IPS-20b (cell line): ENCODE measurements at regions not wholly inside any gene's neighbourhood (a gene's known extent, or its start where the extent isn't known, plus 50 kb on each side); places are given as distances from the start of the nearest gene placed in this dataset.

ENCODE experiments used
- H3K27ac ChIP-seq: one replicate; pipeline ENCODE4 v1.5.1; 2013; ENCODE audit warnings: low read length
- H3K27me3 ChIP-seq: 2 replicates; pipeline ENCODE4 v1.6.1; 2013; ENCODE audit warnings: mild to moderate bottlenecking, low read length, inconsistent platforms; ENCODE audit not compliant: insufficient read depth
- H3K36me3 ChIP-seq: 2 replicates; pipeline ENCODE4 v1.6.1; 2013; ENCODE audit warnings: low read depth, mild to moderate bottlenecking, inconsistent platforms, low read length, moderate library complexity; ENCODE audit not compliant: insufficient read depth
- H3K4me1 ChIP-seq: 2 replicates; pipeline ENCODE4 v1.6.1; 2013; ENCODE audit warnings: mild to moderate bottlenecking, control low read depth, inconsistent platforms, low read length, moderate library complexity; ENCODE audit not compliant: insufficient read depth
- H3K4me3 ChIP-seq: 2 replicates; pipeline ENCODE4 v1.5.1; 2013; ENCODE audit warnings: mild to moderate bottlenecking, low read length, inconsistent platforms
- H3K9ac ChIP-seq: 2 replicates; pipeline ENCODE4 v1.6.1; 2013; ENCODE audit warnings: low read depth, mild to moderate bottlenecking, inconsistent platforms, low read length, moderate library complexity
- H3K9me3 ChIP-seq: 2 replicates; pipeline ENCODE4 v1.6.1; 2013; ENCODE audit warnings: mild to moderate bottlenecking, low read depth, low read length, inconsistent platforms; ENCODE audit not compliant: insufficient read depth

GRCh38 chr11:129264114-129264513, 72.0 kb upstream of the ARHGAP32 start:
- Histone ChIP-seq H3K27ac (no peak overlapping the region), H3K4me1 (peaks cover 29% of the 10 kb centered on the region), H3K27me3 (no peaks in the 10 kb centered on the region)

GRCh38 chr11:129260750-129261149, 68.6 kb upstream of the ARHGAP32 start:
- Histone ChIP-seq H3K9ac (no peak overlapping the region), H3K36me3 (no peaks in the 10 kb centered on the region), H3K27me3 (no peaks in the 10 kb centered on the region), H3K4me3 (no peak overlapping the region), H3K9me3 (no peaks in the 10 kb centered on the region), H3K4me1 (peaks cover 26% of the 10 kb centered on the region; the same call in 1 of the 2 replicates), H3K27ac (no peak overlapping the region)

More at GRCh38 chr11:129264114-129264513, 72.0 kb upstream of the ARHGAP32 start:
- Histone ChIP-seq H3K9me3 (no peaks in the 10 kb centered on the region), H3K9ac (no peak overlapping the region), H3K4me3 (no peak overlapping the region), H3K36me3 (no peaks in the 10 kb centered on the region)

DNA sequence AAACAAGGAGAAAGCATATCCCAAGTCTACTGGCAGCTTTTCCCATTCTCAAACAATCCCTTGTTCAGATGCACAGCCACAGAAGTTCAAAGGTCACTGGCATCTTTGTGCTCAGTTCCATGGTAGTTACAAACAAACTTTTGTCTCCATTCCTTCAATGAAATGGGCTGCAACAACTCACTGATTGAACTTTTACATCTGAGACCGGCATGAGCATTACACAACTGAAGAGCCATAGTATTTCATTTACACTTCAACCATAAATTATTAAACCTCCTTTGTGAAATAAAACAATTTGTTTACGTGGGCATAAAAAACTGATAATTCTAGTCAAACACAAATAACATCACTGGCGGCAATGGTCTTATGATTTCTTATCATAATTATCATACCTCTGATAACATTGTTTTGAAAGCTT, 67.8 kb upstream of the ARHGAP32 start:
- Histone ChIP-seq H3K27me3 (no peaks in the 10 kb centered on the region), H3K4me1 (peaks cover 29% of the 10 kb centered on the region; the same call in 1 of the 2 replicates), H3K9ac (no peak overlapping the region), H3K4me3 (no peak overlapping the region), H3K27ac (no peak overlapping the region), H3K36me3 (no peaks in the 10 kb centered on the region), H3K9me3 (no peaks in the 10 kb centered on the region)

GRCh38 chr11:129258205-129258604, 66.1 kb upstream of the ARHGAP32 start:
- Histone ChIP-seq H3K36me3 (no peaks in the 10 kb centered on the region), H3K27ac (no peak overlapping the region), H3K4me3 (no peak overlapping the region), H3K27me3 (no peaks in the 10 kb centered on the region), H3K9ac (no peak overlapping the region; the same call in 1 of the 2 replicates), H3K4me1 (peaks cover 47% of the 10 kb centered on the region; the same call in 1 of the 2 replicates), H3K9me3 (no peaks in the 10 kb centered on the region)

DNA sequence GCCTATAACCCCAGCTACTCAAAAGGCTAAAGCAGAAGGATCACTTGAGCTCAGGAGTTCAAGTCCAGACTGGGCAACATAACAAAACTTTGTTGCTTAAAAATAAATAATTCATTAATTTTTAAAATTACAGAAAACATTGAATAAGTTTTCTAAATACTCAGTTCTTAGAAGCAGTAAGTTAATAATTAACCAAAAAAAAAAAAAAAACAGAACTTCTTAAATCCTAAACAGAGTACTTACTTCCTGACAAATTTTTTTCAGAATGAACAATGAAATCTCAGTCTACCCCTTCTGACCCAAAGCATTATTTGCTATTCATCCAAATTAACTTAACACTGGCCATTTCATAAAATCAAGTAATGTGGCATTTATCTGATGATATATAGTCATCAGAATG, 65.4 kb upstream of the ARHGAP32 start:
- H3K36me3 ChIP-seq: no peaks in the 10 kb centered on the region
- peaks cover 52% of the 10 kb centered on the region for H3K4me1 ChIP-seq
- no peaks in the 10 kb centered on the region for H3K27me3 ChIP-seq
- H3K4me3 ChIP-seq: no peak overlapping the region
- no peaks in the 10 kb centered on the region for H3K9me3 ChIP-seq
- no peak overlapping the region for H3K27ac ChIP-seq
- no peak overlapping the region for H3K9ac ChIP-seq

- Histone ChIP-seq H3K9me3 (no peaks in the 10 kb centered on the region), H3K36me3 (no peaks in the 10 kb centered on the region), H3K4me3 (peak overlapping the region; percentile 52), H3K27ac (peak overlapping the region; percentile 79), H3K9ac (peak overlapping the region; percentile 29; the same call in 1 of the 2 replicates), H3K27me3 (no peaks in the 10 kb centered on the region), H3K4me1 (peaks cover 63% of the 10 kb centered on the region)
These were observed 60.5 kb upstream of the ARHGAP32 start for GRCh38 chr11:129252621-129253020.

GRCh38 chr11:129251067-129251466, 58.9 kb upstream of the ARHGAP32 start:
- Histone ChIP-seq H3K27me3 (no peaks in the 10 kb centered on the region), H3K4me3 (no peak overlapping the region), H3K9me3 (no peaks in the 10 kb centered on the region), H3K27ac (no peak overlapping the region), H3K36me3 (no peaks in the 10 kb centered on the region), H3K4me1 (peaks cover 57% of the 10 kb centered on the region), H3K9ac (no peak overlapping the region)

GRCh38 chr11:129249923-129250322, 57.8 kb upstream of the ARHGAP32 start:
- Histone ChIP-seq H3K9me3 (no peaks in the 10 kb centered on the region), H3K4me3 (no peak overlapping the region), H3K9ac (no peak overlapping the region), H3K36me3 (no peaks in the 10 kb centered on the region), H3K27me3 (no peaks in the 10 kb centered on the region), H3K4me1 (peaks cover 53% of the 10 kb centered on the region), H3K27ac (no peak overlapping the region)

- Histone ChIP-seq H3K27ac (no peak overlapping the region), H3K4me3 (no peak overlapping the region), H3K27me3 (no peaks in the 10 kb centered on the region), H3K9ac (no peak overlapping the region), H3K36me3 (no peaks in the 10 kb centered on the region), H3K4me1 (peaks cover 48% of the 10 kb centered on the region), H3K9me3 (no peaks in the 10 kb centered on the region)
These were observed 57.2 kb upstream of the ARHGAP32 start for GRCh38 chr11:129249351-129249750.

DNA sequence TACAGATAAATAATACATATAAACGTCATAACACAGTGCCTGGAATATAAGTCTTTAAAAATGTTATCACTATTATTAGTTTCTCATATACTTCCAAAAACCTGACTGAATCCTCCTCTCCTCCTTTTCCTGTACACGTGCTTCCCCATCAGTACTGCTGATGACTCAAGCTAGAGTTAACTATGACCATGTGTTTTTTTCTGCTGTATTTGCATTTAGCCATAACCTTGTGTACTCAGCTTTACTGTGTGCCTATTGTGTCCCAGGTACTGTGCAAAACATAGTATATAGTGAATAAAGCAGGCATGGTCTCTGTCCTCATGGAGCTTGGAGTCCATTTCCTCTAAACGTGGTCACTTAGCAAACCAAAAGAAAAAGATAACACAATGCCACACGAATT, 56.5 kb upstream of the ARHGAP32 start:
- no peak overlapping the region for H3K9ac ChIP-seq
- H3K27me3 ChIP-seq: no peaks in the 10 kb centered on the region
- H3K36me3 ChIP-seq: no peaks in the 10 kb centered on the region
- H3K9me3 ChIP-seq: no peaks in the 10 kb centered on the region
- no peak overlapping the region for H3K27ac ChIP-seq
- H3K4me1 ChIP-seq: peaks cover 40% of the 10 kb centered on the region
- no peak overlapping the region for H3K4me3 ChIP-seq

GRCh38 chr11:129247135-129247534, 55.0 kb upstream of the ARHGAP32 start:
- no peak overlapping the region for H3K4me3 ChIP-seq
- H3K27ac ChIP-seq: no peak overlapping the region
- H3K36me3 ChIP-seq: no peaks in the 10 kb centered on the region
- peaks cover 27% of the 10 kb centered on the region; the same call in 1 of the 2 replicates for H3K4me1 ChIP-seq
- H3K27me3 ChIP-seq: no peaks in the 10 kb centered on the region
- H3K9me3 ChIP-seq: no peaks in the 10 kb centered on the region
- H3K9ac ChIP-seq: no peak overlapping the region

GRCh38 chr11:129242855-129243254, 50.7 kb upstream of the ARHGAP32 start:
- no peaks in the 10 kb centered on the region for H3K4me1 ChIP-seq
- no peaks in the 10 kb centered on the region for H3K27me3 ChIP-seq
- no peaks in the 10 kb centered on the region for H3K36me3 ChIP-seq
- H3K9me3 ChIP-seq: no peaks in the 10 kb centered on the region
- H3K27ac ChIP-seq: no peak overlapping the region
- no peak overlapping the region for H3K4me3 ChIP-seq
- H3K9ac ChIP-seq: no peak overlapping the region
